Muscle layer of duodenum (tissue), 2 donors: ENCODE measurements at regions not wholly inside any gene's neighbourhood (a gene's known extent, or its start where the extent isn't known, plus 50 kb on each side); places are given as distances from the start of the nearest gene placed in this dataset.
"Not testable (repeated sequence)": the region's sequence is repeated elsewhere in the genome, so short reads cannot be mapped to it uniquely, and the experiment has no call there.

Source experiments
- H3K27ac ChIP-seq: one replicate; pipeline ENCODE4 v1.7.0; 2013; ENCODE audit warnings: mild to moderate bottlenecking, low read length
- H3K27me3 ChIP-seq: one replicate; pipeline ENCODE4 v1.7.0; 2013; ENCODE audit warnings: low read depth, mild to moderate bottlenecking, control low read depth, low read length
- H3K36me3 ChIP-seq, 2 donors: one replicate each; pipeline ENCODE4 v1.7.0; 2013; ENCODE audit warnings: low read length in 2 of 2, control low read depth in 1 of 2, mild to moderate bottlenecking in 1 of 2; ENCODE audit not compliant: insufficient read depth in 2 of 2, control insufficient read depth in 1 of 2
- H3K4me1 ChIP-seq, 2 donors: one replicate each; pipeline ENCODE4 v1.7.0; 2013; ENCODE audit warnings: low read length in 2 of 2, mild to moderate bottlenecking in 2 of 2, control low read depth in 1 of 2, moderate library complexity in 1 of 2; ENCODE audit not compliant: insufficient read depth in 2 of 2, control insufficient read depth in 1 of 2
- H3K4me3 ChIP-seq, 2 donors: one replicate each; pipeline ENCODE4 v1.7.0; 2013; ENCODE audit warnings: low read length in 2 of 2, low read depth in 1 of 2, mild to moderate bottlenecking in 1 of 2
- H3K9me3 ChIP-seq, 2 donors: one replicate each; pipeline ENCODE4 v1.7.0; 2013; ENCODE audit warnings: low read length in 2 of 2, control low read depth in 1 of 2, mild to moderate bottlenecking in 1 of 2; ENCODE audit not compliant: control insufficient read depth in 1 of 2
- donor health status: healthy.

DNA sequence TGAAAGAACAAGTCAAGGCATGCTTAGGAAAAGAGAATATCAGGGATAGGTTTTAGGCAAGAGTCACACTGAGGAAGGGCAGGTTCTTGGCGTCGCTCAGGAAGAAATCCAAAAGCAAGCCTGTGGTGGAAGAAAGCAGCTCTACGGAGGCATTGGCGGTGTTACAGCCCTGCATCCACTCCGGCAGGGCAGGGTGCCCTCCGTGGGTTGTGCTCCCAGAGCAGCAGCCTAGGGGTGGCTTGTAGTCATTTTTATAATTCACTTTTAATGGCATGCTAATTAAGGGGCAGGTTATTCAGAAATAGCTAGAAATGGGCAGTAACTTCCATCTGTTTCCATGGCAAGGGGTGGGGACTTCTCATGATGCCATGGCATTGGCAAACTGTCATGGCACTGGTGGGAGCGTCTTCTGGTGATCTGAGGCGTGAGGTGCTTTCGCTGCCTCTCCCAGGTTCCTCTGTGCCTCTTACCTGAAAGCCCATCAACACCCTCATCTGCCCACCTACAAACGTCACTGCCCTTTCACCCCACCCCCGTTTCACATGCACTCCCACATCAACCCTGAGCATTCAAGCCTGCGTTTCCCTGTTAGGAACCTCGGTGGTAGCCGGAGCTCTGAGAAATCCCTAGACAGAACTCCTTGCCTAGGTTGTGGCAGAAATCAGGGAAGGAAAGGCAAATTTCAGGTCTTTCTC, 1763.8 kb upstream of the TPTE start:
- H3K4me3 ChIP-seq, H3K27me3 ChIP-seq, H3K27ac ChIP-seq, H3K9me3 ChIP-seq, H3K4me1 ChIP-seq, H3K36me3 ChIP-seq: not testable (repeated sequence)

DNA sequence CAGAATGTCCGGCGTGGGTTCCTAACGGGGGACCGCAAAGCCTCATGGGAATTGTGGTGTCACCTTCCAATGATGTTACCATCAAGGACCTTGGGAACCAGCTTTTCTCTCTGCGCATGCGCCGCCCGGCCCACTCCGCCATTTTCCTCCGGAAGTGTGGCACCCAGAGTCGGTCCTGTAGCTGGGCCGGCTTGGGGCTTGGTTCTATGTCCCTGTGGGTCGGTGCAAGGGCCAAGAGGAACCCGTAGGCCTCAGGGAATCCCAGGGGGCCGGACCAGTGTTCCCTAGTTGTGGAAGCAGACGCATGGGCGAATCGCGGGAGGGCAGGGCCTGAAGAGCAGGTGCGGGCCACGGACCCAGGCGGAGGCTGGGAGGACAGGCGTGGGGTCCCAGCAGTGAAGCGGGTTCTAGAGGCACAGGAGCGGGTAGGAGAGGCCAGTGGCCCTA, 1762.4 kb upstream of the TPTE start:
- H3K36me3 ChIP-seq, H3K27me3 ChIP-seq, H3K9me3 ChIP-seq, H3K4me1 ChIP-seq, H3K27ac ChIP-seq: not testable (repeated sequence)
- H3K4me3 ChIP-seq = peak overlapping the region in 1 of 2 donors; percentile 24

DNA sequence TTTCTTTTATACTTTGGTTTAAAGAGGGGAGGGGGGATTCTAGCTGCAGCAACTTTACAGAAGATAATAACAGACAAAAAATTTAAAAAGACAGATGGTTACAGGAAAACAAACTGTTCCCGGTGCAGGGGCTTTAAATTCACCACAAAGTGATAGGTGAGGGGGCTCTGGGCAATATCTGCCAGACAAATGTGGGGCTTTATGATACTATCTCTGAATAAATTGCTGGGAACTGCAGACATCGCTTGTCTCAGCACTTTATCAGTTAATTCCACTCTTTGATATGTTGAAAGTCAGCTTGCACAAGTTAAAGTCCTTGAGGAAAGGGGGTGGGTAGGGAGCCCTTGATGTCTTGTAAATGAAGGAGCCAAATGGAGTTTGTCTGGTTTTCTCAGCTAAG, 1759.1 kb upstream of the TPTE start:
- not testable (repeated sequence) for H3K27ac ChIP-seq, H3K4me1 ChIP-seq, H3K9me3 ChIP-seq, H3K27me3 ChIP-seq, H3K36me3 ChIP-seq, H3K4me3 ChIP-seq

DNA sequence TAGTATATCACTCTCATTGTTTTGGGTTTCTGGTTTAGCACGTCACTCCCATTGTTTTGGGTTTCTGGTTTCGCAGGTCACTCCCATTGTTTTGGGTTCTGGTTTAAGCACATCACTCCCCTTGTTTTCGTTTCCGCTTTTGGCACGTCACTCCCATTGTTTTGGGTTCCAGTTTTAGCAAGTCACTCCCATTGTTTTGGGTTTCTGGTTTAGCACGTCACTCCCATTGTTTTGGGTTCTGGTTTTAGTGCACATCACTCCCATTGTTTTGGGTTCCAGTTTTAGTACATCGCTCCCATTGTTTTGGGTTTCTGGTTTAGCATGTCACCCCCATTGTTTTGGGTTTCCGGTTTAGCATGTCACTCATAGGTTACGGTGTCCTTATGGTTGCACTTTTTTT, 1757.0 kb upstream of the TPTE start:
- H3K4me1 ChIP-seq, H3K27ac ChIP-seq, H3K4me3 ChIP-seq, H3K36me3 ChIP-seq, H3K9me3 ChIP-seq, H3K27me3 ChIP-seq: not testable (repeated sequence)

DNA sequence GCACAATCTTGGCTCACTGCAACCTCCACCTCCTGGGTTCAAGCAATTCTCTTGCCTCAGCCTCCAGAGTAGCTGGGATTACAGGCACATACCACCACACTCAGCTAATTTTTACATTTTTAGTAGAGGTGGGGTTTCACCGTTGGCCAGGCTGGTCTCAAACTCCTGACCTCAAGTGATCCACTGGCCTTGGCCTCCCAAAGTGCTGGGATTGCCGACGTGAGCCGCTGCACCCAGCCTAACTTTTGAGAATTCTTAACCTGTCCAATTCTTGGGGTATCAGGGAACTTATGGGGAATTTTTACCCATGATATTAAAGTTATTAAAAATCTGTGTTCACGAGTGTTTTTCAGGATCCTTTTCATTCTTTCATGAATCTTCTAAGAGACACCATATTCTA, 1755.2 kb upstream of the TPTE start:
- H3K27me3 ChIP-seq, H3K4me1 ChIP-seq, H3K9me3 ChIP-seq, H3K4me3 ChIP-seq, H3K36me3 ChIP-seq, H3K27ac ChIP-seq: not testable (repeated sequence)

DNA sequence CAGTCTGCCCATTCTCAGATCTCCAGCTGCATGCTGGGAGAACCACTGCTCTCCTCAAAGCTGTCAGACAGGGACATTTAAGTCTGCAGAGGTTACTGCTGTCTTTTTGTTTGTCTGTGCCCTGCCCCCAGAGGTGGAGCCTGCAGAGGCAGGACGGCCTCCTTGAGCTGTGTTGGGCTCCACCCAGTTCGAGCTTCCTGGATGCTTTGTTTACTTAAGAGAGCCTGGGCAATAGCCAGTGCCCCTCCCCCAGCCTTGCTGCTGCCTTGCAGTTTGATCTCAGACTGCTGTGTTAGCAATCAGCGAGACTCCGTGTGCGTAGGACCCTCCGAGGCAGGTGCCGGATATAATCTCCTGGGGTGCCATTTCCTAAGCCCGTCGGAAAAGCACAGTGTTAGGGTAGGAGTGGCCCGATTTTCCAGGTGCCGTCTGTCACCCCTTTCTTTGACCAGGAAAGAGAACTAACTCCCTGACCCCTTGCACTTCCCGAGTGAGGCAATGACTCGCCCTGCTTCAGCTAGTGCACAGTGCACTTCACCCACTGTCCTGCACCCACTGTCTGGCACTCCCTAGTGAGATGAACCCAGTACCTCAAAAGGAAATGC, 1748.4 kb upstream of the TPTE start:
- not testable (repeated sequence) for H3K4me3 ChIP-seq, H3K9me3 ChIP-seq, H3K4me1 ChIP-seq, H3K27me3 ChIP-seq, H3K27ac ChIP-seq, H3K36me3 ChIP-seq

DNA sequence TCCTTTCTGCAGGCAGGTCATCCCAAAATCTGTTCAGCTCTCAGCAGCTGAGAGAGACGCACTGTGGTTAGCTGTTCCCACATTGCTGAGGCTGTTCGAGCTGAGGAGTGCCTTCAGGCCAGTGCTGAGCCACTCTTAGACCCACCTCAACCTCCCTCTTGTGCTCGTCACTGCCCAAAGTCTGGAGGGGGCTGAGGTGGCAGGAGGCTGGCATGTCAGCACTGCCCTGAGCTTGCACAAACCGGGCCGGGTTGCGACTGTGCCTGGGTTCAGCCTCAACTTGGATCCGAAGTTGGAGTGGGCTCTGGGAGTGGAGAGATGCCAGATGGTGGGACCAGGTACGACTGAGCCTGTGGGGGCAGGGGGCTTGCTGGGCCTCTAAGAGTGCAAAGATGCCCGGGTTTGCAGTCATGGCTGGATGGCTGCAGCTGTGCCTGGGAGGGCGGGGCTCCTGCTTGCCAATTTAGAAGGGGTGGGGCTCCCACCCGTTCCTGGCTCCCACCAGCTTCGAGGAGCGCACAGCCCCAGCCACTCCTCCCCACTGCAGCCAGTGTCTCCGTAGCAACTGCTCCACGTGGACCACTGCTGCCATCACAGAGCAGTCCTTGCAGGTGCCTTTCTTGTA, 1745.7 kb upstream of the TPTE start:
- not testable (repeated sequence) for H3K4me1 ChIP-seq, H3K36me3 ChIP-seq, H3K27ac ChIP-seq, H3K27me3 ChIP-seq, H3K4me3 ChIP-seq, H3K9me3 ChIP-seq

DNA sequence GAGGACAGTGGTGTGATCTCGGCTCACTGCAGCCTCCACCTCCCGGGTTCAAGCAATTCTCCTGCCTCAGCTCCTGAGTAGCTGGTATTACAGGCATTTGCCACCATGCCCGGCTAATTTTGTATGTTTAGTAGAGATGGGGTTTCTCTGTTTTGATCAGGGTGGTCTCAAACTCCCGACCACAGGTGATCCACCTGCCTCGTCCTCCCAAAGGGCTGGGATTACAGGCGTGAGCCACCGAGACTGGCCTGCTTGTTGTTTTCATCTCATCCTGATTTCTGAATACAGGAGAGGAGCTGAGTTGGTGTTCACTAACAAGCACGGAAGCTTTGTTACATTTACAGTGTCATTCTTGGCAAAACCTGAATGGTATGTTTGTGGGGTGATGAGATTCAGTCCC, 1744.1 kb upstream of the TPTE start:
- not testable (repeated sequence) for H3K4me1 ChIP-seq, H3K36me3 ChIP-seq, H3K27ac ChIP-seq, H3K4me3 ChIP-seq, H3K27me3 ChIP-seq, H3K9me3 ChIP-seq

DNA sequence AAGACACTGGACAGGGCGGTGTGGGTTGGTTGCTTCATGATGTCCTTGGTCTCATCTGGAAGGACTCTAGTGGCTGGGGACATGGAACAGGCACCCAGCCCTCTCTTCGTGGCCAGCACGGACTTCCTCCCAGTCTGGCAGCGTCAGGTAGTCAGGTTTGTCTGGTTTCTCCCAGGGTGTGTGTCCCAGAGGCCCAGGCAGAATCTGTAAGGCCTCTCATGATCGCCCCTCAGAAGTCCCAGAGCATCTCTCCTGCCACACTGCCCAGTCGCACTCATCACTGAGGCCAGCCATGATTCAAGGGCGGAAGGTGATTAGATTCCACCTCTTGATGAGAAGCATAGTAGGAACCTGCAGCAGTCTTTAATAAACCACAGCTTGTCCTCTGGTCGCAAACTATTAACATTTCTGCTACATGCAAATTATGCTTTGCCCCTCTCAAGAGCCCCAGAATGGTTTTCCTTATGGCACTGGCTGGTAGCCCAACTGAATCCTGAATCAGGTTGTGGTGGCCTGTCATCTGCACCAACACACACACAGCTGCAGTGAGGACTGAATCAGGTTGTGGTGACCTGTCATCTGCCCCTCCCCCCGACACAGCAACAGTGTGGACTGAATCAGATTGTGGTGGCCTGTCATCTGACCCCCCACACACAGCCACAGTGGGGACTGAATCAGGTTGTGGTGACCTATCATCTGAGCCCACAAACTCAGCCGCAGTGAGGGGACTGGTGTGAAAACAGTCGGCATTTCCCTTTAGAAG, 1742.9 kb upstream of the TPTE start:
- H3K27me3 ChIP-seq, H3K4me1 ChIP-seq, H3K36me3 ChIP-seq, H3K27ac ChIP-seq, H3K9me3 ChIP-seq, H3K4me3 ChIP-seq: not testable (repeated sequence)

DNA sequence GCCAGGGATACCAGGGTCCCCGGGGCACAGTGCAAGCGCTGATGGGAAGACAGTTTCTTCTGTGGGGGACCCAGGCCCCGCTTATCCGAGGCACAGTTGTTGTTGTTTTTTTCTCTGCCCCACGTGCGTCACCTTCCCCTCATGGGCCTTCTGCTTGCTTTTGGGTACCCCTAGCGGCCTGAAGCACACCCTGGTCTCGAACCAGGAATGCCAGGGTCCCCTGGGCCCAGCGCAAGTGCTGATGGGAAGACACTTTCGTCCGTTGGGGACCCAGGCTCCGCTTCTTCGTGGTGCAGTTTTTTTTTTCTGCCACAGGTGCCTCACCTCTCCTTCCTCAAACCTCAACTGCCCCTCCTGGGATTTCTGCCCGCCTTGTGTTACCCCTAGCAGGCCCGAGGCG, 1708.5 kb upstream of the TPTE start:
- H3K36me3 ChIP-seq, H3K9me3 ChIP-seq, H3K27ac ChIP-seq, H3K27me3 ChIP-seq, H3K4me3 ChIP-seq, H3K4me1 ChIP-seq: not testable (repeated sequence)

DNA sequence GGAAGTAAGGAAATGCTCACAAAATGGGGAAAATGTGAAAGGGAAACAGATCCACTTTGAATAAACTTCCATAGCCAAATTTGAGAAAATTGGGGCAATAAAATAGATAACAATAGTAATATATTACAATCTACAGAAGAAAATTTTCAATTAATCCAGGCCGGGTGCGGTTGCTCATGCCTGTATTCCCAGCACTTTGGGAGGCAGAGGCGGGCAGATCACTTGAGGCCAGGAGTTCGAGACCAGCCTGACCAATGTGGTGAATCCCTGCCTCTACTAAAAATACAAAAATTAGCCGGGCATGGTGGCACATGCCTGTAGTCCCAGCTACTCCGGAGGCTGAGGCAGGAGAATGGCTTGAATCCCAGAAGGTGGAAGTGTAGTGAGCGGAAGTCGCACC, 1687.1 kb upstream of the TPTE start:
- not testable (repeated sequence) for H3K27ac ChIP-seq

More for the DNA sequence above, 1687.1 kb upstream of the TPTE start:
- H3K36me3 ChIP-seq, H3K9me3 ChIP-seq, H3K4me3 ChIP-seq, H3K4me1 ChIP-seq, H3K27me3 ChIP-seq: not testable (repeated sequence)
